ENCODE measurements at regions not wholly inside any gene's neighbourhood (a gene's known extent, or its start where the extent isn't known, plus 50 kb on each side); places are given as distances from the start of the nearest gene placed in this dataset.

DNA sequence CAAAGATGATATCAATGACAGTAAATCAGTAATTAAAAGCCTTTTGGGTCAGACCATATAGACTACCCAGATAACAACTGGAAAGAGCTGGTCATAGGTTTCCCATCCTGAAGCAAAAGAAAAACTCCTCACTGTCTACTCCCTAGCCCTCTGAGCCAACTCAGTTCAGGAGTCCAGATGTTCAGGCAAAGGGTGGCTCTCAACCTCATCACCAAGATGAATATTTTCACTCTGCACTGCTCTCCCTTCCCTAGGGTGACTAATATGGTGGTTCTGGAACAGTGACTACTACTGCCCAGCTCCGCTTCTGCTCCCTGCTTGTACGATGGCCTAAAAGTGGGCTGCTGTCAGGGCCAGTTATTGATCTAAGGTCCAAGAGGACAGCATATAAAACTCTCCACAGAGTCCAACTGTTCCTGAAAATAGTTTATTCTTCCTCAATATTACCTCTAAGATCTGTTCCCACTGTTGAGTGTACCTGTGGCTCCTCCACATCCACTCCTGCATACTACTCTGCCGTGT, 263.4 kb upstream of the SLC30A5 start:
- no peak overlapping the region for H3K4me3 ChIP-seq
- no peaks in the 10 kb centered on the region for H3K36me3 ChIP-seq
- ATAC-seq (ENCODE audit: low FRiP score in 2 of 2) = no peak
- DNase-seq = no peak
- WGBS, 2 donors = 95% methylated on average over 3 of the region's 3 CpGs
- H3K9me3 ChIP-seq = no peaks in the 10 kb centered on the region
- no peak overlapping the region for H3K27ac ChIP-seq
- no peaks in the 10 kb centered on the region for H3K4me1 ChIP-seq
- TF ChIP-seq POLR2A (IDR thresholded peaks at IDR 0.05) (no peak), EP300 (IDR thresholded peaks at IDR 0.05) (no peak), POLR2AphosphoS5 (IDR thresholded peaks at IDR 0.05) (no peak)
- TF ChIP-seq, protein P1, sequence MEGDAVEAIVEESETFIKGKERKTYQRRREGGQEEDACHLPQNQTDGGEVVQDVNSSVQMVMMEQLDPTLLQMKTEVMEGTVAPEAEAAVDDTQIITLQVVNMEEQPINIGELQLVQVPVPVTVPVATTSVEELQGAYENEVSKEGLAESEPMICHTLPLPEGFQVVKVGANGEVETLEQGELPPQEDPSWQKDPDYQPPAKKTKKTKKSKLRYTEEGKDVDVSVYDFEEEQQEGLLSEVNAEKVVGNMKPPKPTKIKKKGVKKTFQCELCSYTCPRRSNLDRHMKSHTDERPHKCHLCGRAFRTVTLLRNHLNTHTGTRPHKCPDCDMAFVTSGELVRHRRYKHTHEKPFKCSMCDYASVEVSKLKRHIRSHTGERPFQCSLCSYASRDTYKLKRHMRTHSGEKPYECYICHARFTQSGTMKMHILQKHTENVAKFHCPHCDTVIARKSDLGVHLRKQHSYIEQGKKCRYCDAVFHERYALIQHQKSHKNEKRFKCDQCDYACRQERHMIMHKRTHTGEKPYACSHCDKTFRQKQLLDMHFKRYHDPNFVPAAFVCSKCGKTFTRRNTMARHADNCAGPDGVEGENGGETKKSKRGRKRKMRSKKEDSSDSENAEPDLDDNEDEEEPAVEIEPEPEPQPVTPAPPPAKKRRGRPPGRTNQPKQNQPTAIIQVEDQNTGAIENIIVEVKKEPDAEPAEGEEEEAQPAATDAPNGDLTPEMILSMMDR (IDR thresholded peaks at IDR 0.05) = no peak
- no peaks in the 10 kb centered on the region for H3K27me3 ChIP-seq

DNA sequence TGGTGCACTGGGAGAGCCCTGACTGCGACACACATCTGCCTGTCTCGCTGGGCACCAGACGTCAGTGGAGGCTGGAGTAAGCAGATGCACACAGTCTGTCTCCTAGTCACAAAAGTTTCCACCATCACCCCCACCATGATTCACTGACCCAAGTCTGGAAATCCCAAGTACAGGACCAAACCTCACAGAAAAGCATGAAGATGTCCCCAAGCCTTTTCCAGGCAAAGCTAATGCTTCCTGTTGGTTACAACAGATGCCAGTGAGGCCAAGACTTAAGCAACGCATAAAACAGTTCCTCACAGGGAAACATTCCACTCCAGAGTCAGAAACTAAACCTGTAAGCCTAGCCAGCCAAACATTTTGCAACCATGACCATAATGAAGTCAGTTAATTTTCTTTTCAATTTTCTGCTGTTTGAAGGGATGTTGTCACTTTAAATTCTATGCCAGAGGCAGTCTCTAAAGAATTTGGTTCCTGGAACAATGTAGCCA, 259.3 kb upstream of the SLC30A5 start:
- no peaks in the 10 kb centered on the region for H3K36me3 ChIP-seq
- 87 to 88% methylated on average over 4 of the region's 4 CpGs for WGBS, 2 donors
- no peaks in the 10 kb centered on the region for H3K4me1 ChIP-seq
- TF ChIP-seq POLR2AphosphoS5 (IDR thresholded peaks at IDR 0.05) = no peak
- TF ChIP-seq, protein P1 (IDR thresholded peaks at IDR 0.05) = no peak
- TF ChIP-seq EP300 (IDR thresholded peaks at IDR 0.05) = no peak
- TF ChIP-seq POLR2A (IDR thresholded peaks at IDR 0.05) = no peak
- DNase-seq (no peak), ATAC-seq (ENCODE audit: low FRiP score in 2 of 2) (peak in 1 of 2 donors; percentile 65)
- H3K27ac ChIP-seq = no peak overlapping the region
- no peaks in the 10 kb centered on the region for H3K27me3 ChIP-seq
- no peak overlapping the region for H3K4me3 ChIP-seq
- no peaks in the 10 kb centered on the region for H3K9me3 ChIP-seq

DNA sequence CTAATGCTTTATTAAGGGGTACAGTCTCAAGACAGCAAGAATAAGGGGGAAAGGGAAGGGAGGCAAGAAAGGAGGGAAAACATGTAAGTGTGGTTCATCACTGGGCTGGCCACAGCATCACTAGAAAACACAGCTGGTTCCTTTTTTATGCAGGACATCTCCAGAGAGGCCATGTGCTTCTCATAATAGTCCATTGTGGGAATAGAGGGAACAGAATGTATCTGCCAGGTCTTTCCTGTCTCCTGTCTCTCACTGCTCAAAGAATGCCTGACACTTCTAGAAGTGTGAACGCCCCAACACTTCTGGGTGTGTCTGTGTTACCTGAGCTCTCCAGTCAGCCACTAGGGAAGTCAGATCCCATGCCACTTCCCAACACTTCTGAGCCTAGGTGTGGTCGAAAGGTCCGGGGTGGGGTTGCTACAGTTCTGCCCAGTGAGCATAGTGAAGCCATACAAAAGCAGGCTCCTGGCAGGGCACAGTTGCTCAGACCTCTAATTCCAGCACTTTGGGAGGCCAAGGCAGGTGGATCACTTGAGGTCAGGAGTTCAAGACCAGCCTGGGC, 255.6 kb upstream of the SLC30A5 start:
- no peak for ATAC-seq (ENCODE audit: low FRiP score in 2 of 2)
- DNase-seq = no peak
- Histone ChIP-seq H3K27me3 (no peaks in the 10 kb centered on the region), H3K36me3 (no peaks in the 10 kb centered on the region), H3K4me3 (no peak overlapping the region), H3K9me3 (no peaks in the 10 kb centered on the region), H3K4me1 (no peaks in the 10 kb centered on the region), H3K27ac (no peak overlapping the region)
- TF ChIP-seq, protein P1 (IDR thresholded peaks at IDR 0.05) = no peak
- TF ChIP-seq EP300 (IDR thresholded peaks at IDR 0.05) = no peak
- TF ChIP-seq POLR2AphosphoS5 (IDR thresholded peaks at IDR 0.05) = no peak
- no peak for TF ChIP-seq POLR2A (IDR thresholded peaks at IDR 0.05)
- WGBS, 2 donors = 67 to 70% methylated on average over 2 to 3 of the region's 3 CpGs

DNA sequence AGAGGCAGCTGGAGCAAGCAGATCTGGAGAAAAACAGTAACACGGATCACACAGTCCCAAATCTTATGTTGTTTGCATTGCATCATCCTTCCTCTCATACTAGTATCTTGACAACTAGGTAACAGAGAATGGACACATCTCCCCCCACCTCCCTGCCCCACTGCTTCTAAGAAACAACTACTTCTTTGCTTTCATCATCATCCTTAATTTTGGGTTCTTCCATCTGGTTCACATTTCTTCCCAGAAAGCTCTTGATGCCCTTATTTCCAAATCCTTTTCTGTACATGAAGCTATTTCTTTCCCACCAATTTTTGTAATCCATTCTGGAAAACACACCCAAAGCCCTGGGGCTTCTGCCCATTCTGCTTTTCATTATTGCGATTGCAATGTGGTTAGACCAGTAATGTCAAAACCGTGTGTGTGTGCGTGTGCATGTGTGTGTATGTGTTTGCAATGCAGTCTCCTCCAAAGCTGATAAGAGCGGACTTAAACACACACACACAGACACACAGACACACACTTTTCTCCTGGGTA, 254.7 kb upstream of the SLC30A5 start:
- no peaks in the 10 kb centered on the region for H3K27me3 ChIP-seq
- TF ChIP-seq, protein P1 (IDR thresholded peaks at IDR 0.05) = no peak
- WGBS, 2 donors = 45 to 53% methylated on average over 5 of the region's 5 CpGs
- no peaks in the 10 kb centered on the region for H3K36me3 ChIP-seq
- peak in 1 of 2 donors; percentile 56 for ATAC-seq (ENCODE audit: low FRiP score in 2 of 2)
- no peaks in the 10 kb centered on the region for H3K4me1 ChIP-seq
- H3K4me3 ChIP-seq = no peak overlapping the region
- H3K9me3 ChIP-seq = no peaks in the 10 kb centered on the region
- DNase-seq = no peak
- H3K27ac ChIP-seq = no peak overlapping the region

All from upper lobe of left lung (tissue), 6 donors.